ENCODE measurements at regions not wholly inside any gene's neighbourhood (a gene's known extent, or its start where the extent isn't known, plus 50 kb on each side); places are given as distances from the start of the nearest gene placed in this dataset.

DNA sequence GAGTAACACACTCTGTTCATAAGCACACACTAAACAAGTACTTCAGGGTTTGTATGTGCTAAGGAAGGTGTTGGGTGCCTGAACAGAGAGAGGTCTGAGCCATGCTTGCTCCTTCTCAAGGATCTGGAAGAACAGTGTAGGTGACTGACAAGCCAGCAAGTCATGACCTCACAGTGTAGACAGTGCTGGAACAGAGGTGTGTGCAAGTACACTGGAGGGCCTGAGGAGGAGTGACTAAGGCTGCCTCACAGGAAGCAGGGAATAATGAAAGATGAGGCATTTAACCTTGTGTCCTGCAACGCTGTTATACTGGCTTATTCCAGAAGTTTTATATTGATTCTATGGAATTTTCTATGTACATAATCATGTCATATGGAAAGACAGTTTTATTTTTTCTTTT is 83.9 kb downstream of the TMEM174 start:
- Histone ChIP-seq H3K4ac (ENCODE audit: low read depth, low read length) (no peak overlapping the region), H4K8ac (ENCODE audit: low read depth in 2 of 2, low read length in 2 of 2) (no peak overlapping the region), H3K4me1 (ENCODE audit: control insufficient read depth, insufficient read depth, low read length) (no peaks in the 10 kb centered on the region), H3K18ac (ENCODE audit: low read depth, low read length) (no peak overlapping the region), H2BK20ac (ENCODE audit: low read depth, low read length) (no peak overlapping the region), H2BK15ac (ENCODE audit: low read depth, low read length) (no peak overlapping the region), H2AK5ac (ENCODE audit: low read depth, low read length) (no peak overlapping the region), H3K4me3 (ENCODE audit: insufficient read depth, low read depth, low read length) (no peak overlapping the region), H3K9me1 (ENCODE audit: insufficient read depth, low read length) (no peaks in the 10 kb centered on the region), H3K14ac (replicated peaks; ENCODE audit: low read depth, low read length) (no peak overlapping the region), H3K27ac (ENCODE audit: insufficient read depth, low read length) (no peak overlapping the region), H3K27me3 (ENCODE audit: control insufficient read depth, insufficient read depth, low read length) (peaks cover 5% of the 10 kb centered on the region), H4K91ac (ENCODE audit: insufficient read depth, low read depth, low read length) (no peak overlapping the region), H2AFZ (replicated peaks; ENCODE audit: low read length, poor library complexity) (peak overlapping the region; percentile 9), H3K4me2 (ENCODE audit: low read depth, low read length) (no peak overlapping the region), H3K79me1 (ENCODE audit: low read depth in 1 of 2, low read length in 2 of 2) (no peaks in the 10 kb centered on the region), H2AK9ac (replicated peaks; ENCODE audit: low read depth, low read length, poor library complexity) (no peak overlapping the region), H2BK120ac (ENCODE audit: low read depth, low read length) (no peak overlapping the region), H3K23ac (ENCODE audit: low read depth, low read length) (no peak overlapping the region), H4K5ac (ENCODE audit: low read depth, low read length) (no peak overlapping the region), H3K56ac (ENCODE audit: extremely low read depth, insufficient read depth, low read length) (no peak overlapping the region), H3K9ac (ENCODE audit: low read depth, low read length) (no peak overlapping the region), H3K36me3 (ENCODE audit: control insufficient read depth, insufficient read depth, low read length) (no peaks in the 10 kb centered on the region), H2BK5ac (ENCODE audit: low read depth, low read length, poor library complexity, severe bottlenecking) (no peak overlapping the region), H3K9me3 (ENCODE audit: control insufficient read depth, insufficient read depth, low read length) (peaks cover 3% of the 10 kb centered on the region), H4K20me1 (ENCODE audit: insufficient read depth, low read length) (no peaks in the 10 kb centered on the region)
- TF ChIP-seq MAZ (IDR thresholded peaks at IDR 0.05; ENCODE audit: borderline replicate concordance, low read depth, low read length) = no peak
- no peak for TF ChIP-seq NFE2L2 (IDR thresholded peaks at IDR 0.05; ENCODE audit: low read depth, low read length)
- TF ChIP-seq, protein P1, sequence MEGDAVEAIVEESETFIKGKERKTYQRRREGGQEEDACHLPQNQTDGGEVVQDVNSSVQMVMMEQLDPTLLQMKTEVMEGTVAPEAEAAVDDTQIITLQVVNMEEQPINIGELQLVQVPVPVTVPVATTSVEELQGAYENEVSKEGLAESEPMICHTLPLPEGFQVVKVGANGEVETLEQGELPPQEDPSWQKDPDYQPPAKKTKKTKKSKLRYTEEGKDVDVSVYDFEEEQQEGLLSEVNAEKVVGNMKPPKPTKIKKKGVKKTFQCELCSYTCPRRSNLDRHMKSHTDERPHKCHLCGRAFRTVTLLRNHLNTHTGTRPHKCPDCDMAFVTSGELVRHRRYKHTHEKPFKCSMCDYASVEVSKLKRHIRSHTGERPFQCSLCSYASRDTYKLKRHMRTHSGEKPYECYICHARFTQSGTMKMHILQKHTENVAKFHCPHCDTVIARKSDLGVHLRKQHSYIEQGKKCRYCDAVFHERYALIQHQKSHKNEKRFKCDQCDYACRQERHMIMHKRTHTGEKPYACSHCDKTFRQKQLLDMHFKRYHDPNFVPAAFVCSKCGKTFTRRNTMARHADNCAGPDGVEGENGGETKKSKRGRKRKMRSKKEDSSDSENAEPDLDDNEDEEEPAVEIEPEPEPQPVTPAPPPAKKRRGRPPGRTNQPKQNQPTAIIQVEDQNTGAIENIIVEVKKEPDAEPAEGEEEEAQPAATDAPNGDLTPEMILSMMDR (conservative IDR thresholded peaks at IDR 0.05; ENCODE audit: low read depth, low read length) = no peak
- no peak for TF ChIP-seq POLR2A (IDR thresholded peaks at IDR 0.05; ENCODE audit: low read depth, low read length)
- no peak for TF ChIP-seq SMC3 (IDR thresholded peaks at IDR 0.05; ENCODE audit: low read depth, low read length)
- no peak for TF ChIP-seq BHLHE40 (IDR thresholded peaks at IDR 0.05; ENCODE audit: low read depth, low read length)
- TF ChIP-seq, protein P2, sequence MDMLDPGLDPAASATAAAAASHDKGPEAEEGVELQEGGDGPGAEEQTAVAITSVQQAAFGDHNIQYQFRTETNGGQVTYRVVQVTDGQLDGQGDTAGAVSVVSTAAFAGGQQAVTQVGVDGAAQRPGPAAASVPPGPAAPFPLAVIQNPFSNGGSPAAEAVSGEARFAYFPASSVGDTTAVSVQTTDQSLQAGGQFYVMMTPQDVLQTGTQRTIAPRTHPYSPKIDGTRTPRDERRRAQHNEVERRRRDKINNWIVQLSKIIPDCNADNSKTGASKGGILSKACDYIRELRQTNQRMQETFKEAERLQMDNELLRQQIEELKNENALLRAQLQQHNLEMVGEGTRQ (IDR thresholded peaks at IDR 0.05; ENCODE audit: low read depth, low read length) = no peak
- TF ChIP-seq RCOR1 (IDR thresholded peaks at IDR 0.05; ENCODE audit: insufficient replicate concordance, low read length) = no peak
- TF ChIP-seq CEBPB (IDR thresholded peaks at IDR 0.05; ENCODE audit: low read depth, low read length) = no peak
- no peak for TF ChIP-seq RAD21 (IDR thresholded peaks at IDR 0.05; ENCODE audit: low read length)
- no peak for TF ChIP-seq MAFK (IDR thresholded peaks at IDR 0.05; ENCODE audit: low read depth, low read length)
- no peak for TF ChIP-seq FOS (IDR thresholded peaks at IDR 0.05; ENCODE audit: low read depth, low read length)
- TF ChIP-seq MXI1 (IDR thresholded peaks at IDR 0.05; ENCODE audit: borderline replicate concordance, low read depth, low read length) = no peak
- TF ChIP-seq, protein P3, sequence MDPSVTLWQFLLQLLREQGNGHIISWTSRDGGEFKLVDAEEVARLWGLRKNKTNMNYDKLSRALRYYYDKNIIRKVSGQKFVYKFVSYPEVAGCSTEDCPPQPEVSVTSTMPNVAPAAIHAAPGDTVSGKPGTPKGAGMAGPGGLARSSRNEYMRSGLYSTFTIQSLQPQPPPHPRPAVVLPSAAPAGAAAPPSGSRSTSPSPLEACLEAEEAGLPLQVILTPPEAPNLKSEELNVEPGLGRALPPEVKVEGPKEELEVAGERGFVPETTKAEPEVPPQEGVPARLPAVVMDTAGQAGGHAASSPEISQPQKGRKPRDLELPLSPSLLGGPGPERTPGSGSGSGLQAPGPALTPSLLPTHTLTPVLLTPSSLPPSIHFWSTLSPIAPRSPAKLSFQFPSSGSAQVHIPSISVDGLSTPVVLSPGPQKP (IDR thresholded peaks at IDR 0.05; ENCODE audit: borderline replicate concordance, low read depth, low read length) = no peak
- no peak for TF ChIP-seq RFX5 (IDR thresholded peaks at IDR 0.05; ENCODE audit: low read depth, low read length)
- no peak for TF ChIP-seq CHD1 (IDR thresholded peaks at IDR 0.05; ENCODE audit: low read depth, low read length)
- ChIA-PET POLR2A (ENCODE audit: unreplicated experiment) (no interaction called here), CTCF (interaction anchor here (1.3 kb wide), 1 partner anchor 41 kb away, joined by 3 read pairs; no protein-coding TSS in a partner anchor)
- no peak for ATAC-seq (ENCODE audit: low read depth)
- dilution Hi-C loops (cut with HindIII; ENCODE audit: low sequenced_read_pairs, unreplicated experiment) = no loop called here
- DNase-seq = peak; percentile 48
- in situ Hi-C loops (cut with MboI; ENCODE audit: low sequenced_read_pairs) = no loop called here
- BruUV-seq (replicated peaks) = no TSS peak
- intact Hi-C loops (cut with micrococcal nuclease) = no loop called here
- no CpG with 5 or more reads among the region's 1 CpG for WGBS, 2 experiments (ENCODE audit: extremely low coverage in 2 of 2, insufficient read length in 1 of 2)

All from IMR-90 (cell line).